ENCODE measurements at regions not wholly inside any gene's neighbourhood (a gene's known extent, or its start where the extent isn't known, plus 50 kb on each side); places are given as distances from the start of the nearest gene placed in this dataset.

- Histone ChIP-seq H3F3A (ENCODE audit: low read depth) (no peaks in the 10 kb centered on the region), H3K4me1 (ENCODE audit: insufficient read depth, low read length, poor library complexity, severe bottlenecking) (peaks cover 14% of the 10 kb centered on the region), H3K36me3 (ENCODE audit: insufficient read depth, low read length) (no peaks in the 10 kb centered on the region), H4K20me1 (ENCODE audit: insufficient read depth, low read length, poor library complexity, severe bottlenecking) (no peaks in the 10 kb centered on the region), H3K79me2 (ENCODE audit: insufficient read depth, low read length) (no peaks in the 10 kb centered on the region), H3K4me2 (ENCODE audit: low read depth, low read length, poor library complexity, severe bottlenecking) (no peak overlapping the region), H3K4me3 (ENCODE audit: low read length, poor library complexity, severe bottlenecking) (no peak overlapping the region), H3K9ac (ENCODE audit: low read depth, low read length, poor library complexity, severe bottlenecking) (no peak overlapping the region), H3K9me2 (replicated peaks; ENCODE audit: low read depth, low read length) (no peaks in the 10 kb centered on the region), H3K9me3 (ENCODE audit: insufficient read depth, low read depth, low read length) (no peaks in the 10 kb centered on the region), H3K27me3 (ENCODE audit: insufficient read depth, low read length, poor library complexity, severe bottlenecking) (no peaks in the 10 kb centered on the region), H2AFZ (ENCODE audit: low read length) (no peak overlapping the region)
- TF ChIP-seq CTCF (conservative IDR thresholded peaks at IDR 0.05; ENCODE audit: low read length) (no peak), EZH2phosphoT487 (IDR thresholded peaks at IDR 0.05; ENCODE audit: borderline replicate concordance) (no peak)
These were observed 174.3 kb upstream of the DUSP10 start for GRCh38 chr1:221916176-221916575.

- Histone ChIP-seq H3K4me1 (ENCODE audit: insufficient read depth, low read length, poor library complexity, severe bottlenecking) (peaks cover 14% of the 10 kb centered on the region), H3K79me2 (ENCODE audit: insufficient read depth, low read length) (no peaks in the 10 kb centered on the region), H3K4me2 (ENCODE audit: low read depth, low read length, poor library complexity, severe bottlenecking) (no peak overlapping the region), H3K9me2 (replicated peaks; ENCODE audit: low read depth, low read length) (no peaks in the 10 kb centered on the region), H3K27me3 (ENCODE audit: insufficient read depth, low read length, poor library complexity, severe bottlenecking) (no peaks in the 10 kb centered on the region), H3K4me3 (ENCODE audit: low read length, poor library complexity, severe bottlenecking) (no peak overlapping the region), H3K9ac (ENCODE audit: low read depth, low read length, poor library complexity, severe bottlenecking) (no peak overlapping the region), H3K9me3 (ENCODE audit: insufficient read depth, low read depth, low read length) (no peaks in the 10 kb centered on the region), H2AFZ (ENCODE audit: low read length) (no peak overlapping the region), H4K20me1 (ENCODE audit: insufficient read depth, low read length, poor library complexity, severe bottlenecking) (no peaks in the 10 kb centered on the region), H3F3A (ENCODE audit: low read depth) (no peaks in the 10 kb centered on the region), H3K36me3 (ENCODE audit: insufficient read depth, low read length) (no peaks in the 10 kb centered on the region)
- TF ChIP-seq CTCF (conservative IDR thresholded peaks at IDR 0.05; ENCODE audit: low read length) (no peak), EZH2phosphoT487 (IDR thresholded peaks at IDR 0.05; ENCODE audit: borderline replicate concordance) (no peak)
These were observed 173.9 kb upstream of the DUSP10 start for GRCh38 chr1:221915764-221916163.

- H4K20me1 ChIP-seq (ENCODE audit: insufficient read depth, low read length, poor library complexity, severe bottlenecking): no peaks in the 10 kb centered on the region
- no peaks in the 10 kb centered on the region for H3K9me2 ChIP-seq (replicated peaks; ENCODE audit: low read depth, low read length)
- no peaks in the 10 kb centered on the region for H3K9me3 ChIP-seq (ENCODE audit: insufficient read depth, low read depth, low read length)
- H3K4me3 ChIP-seq (ENCODE audit: low read length, poor library complexity, severe bottlenecking): no peak overlapping the region
- H3K27me3 ChIP-seq (ENCODE audit: insufficient read depth, low read length, poor library complexity, severe bottlenecking): no peaks in the 10 kb centered on the region
- H3K4me1 ChIP-seq (ENCODE audit: insufficient read depth, low read length, poor library complexity, severe bottlenecking): peaks cover 8% of the 10 kb centered on the region
- H3K4me2 ChIP-seq (ENCODE audit: low read depth, low read length, poor library complexity, severe bottlenecking): no peak overlapping the region
- TF ChIP-seq EZH2phosphoT487 (IDR thresholded peaks at IDR 0.05; ENCODE audit: borderline replicate concordance) (no peak), CTCF (conservative IDR thresholded peaks at IDR 0.05; ENCODE audit: low read length) (no peak)
- H3F3A ChIP-seq (ENCODE audit: low read depth): no peaks in the 10 kb centered on the region
- no peak overlapping the region for H3K9ac ChIP-seq (ENCODE audit: low read depth, low read length, poor library complexity, severe bottlenecking)
- no peak overlapping the region for H2AFZ ChIP-seq (ENCODE audit: low read length)
- no peaks in the 10 kb centered on the region for H3K36me3 ChIP-seq (ENCODE audit: insufficient read depth, low read length)
- H3K79me2 ChIP-seq (ENCODE audit: insufficient read depth, low read length): no peaks in the 10 kb centered on the region
These were observed 171.5 kb upstream of the DUSP10 start for GRCh38 chr1:221913351-221913892.
